Effector CD4-positive, alpha-beta T cell (primary cell): ENCODE measurements at regions not wholly inside any gene's neighbourhood (a gene's known extent, or its start where the extent isn't known, plus 50 kb on each side); places are given as distances from the start of the nearest gene placed in this dataset.

Experiments
- DNase-seq: peaks from one replicate; pipeline ENCODE4 v3.0.0-alpha.2; 2020

DNA sequence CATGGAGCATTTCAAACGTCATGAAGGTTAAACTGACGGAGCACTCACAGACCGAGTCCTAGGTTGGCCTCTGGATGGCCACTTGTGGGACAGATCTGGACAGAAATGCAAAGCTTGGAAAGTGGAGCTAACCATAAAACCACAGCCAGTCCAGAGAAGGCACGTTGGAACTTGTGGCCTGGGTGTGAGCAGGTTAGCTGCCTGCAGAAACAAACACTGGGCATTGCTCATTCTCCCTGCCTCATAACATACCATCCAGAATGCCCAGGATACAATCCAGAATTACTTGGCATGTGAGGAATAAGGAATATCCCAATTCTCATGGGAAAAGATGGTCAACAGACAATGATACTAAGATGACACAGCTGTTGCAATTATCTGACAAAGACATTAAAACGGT is 1005.0 kb downstream of the TBC1D22A start:
- no peak for DNase-seq

DNA sequence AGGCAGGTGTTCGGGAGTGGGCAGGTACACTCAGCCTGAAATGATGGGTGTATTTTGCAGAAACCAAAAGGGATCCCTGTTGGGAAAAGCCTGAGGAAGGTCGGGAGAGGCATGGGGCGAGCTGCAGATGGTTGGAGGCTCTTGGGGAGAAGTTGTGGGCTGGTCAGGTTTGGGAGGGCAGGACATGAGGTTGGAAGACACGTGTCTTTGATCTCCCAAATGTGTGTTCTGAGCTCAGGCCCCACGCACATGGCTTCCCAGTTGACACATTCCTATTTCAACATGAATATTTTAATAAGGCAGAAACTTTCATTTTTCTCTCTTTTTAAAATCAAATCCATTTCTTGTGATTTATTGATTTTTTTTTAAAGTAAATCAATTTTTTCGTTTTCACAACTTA is 1003.3 kb downstream of the TBC1D22A start:
- DNase-seq = no peak

DNA sequence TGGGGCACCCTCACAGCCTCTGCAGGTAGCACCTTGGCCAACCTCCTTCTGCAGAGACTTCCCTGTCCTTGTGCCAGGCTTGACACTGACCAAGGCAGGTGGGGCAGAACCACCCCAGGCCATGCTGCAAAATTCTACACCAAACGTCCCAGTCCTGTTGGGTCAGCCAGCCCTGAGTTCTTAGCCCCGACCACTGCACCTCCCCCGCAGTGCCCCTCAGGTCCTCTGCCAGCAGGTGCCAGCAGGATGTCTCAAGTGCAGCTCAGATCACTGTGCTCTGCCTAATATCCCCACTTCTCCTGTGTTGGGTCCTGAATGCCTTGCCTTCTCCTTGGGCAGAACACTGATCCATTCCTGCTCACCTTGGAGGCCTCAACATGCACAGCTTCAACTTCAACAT is 999.7 kb downstream of the TBC1D22A start:
- no peak for DNase-seq

DNA sequence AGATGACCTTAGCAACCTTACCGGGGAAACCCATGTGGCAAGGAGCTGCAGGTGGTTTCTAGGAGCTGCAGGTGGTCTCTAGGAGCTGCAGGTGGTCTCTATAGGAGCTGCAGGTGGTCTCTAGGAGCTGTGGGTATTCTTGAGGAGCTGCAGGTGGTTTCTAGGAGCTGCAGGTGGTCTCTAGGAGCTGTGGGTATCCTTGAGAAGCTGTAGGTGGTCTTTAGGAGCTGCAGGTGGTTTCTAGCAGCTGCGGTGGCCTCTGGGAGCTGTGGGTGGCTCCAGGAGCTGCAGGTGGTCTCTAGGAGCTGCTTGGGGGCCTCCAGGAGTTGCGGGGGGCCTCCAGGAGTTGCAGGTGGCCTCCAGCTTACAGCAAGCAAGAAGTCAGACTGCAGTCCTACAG is 997.5 kb downstream of the TBC1D22A start:
- DNase-seq = no peak

DNA sequence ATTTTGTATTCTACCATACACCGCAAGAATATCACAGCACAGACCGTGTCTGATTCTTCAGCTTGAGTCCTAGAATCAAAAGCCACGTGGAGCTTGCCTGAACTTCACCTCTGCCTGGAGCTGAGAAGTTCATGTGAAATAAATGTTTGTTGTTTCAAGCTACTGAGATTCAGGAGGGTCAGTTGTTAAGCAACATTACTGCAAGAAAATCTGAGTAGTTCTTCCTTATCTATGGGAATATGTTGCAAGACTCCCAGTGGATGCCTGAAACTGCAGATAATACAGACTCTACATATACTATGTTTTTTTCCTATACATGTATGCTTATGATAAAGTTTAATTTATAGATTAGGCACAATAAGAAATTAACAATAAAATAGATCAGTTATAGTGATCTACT is 995.3 kb downstream of the TBC1D22A start:
- no peak for DNase-seq

DNA sequence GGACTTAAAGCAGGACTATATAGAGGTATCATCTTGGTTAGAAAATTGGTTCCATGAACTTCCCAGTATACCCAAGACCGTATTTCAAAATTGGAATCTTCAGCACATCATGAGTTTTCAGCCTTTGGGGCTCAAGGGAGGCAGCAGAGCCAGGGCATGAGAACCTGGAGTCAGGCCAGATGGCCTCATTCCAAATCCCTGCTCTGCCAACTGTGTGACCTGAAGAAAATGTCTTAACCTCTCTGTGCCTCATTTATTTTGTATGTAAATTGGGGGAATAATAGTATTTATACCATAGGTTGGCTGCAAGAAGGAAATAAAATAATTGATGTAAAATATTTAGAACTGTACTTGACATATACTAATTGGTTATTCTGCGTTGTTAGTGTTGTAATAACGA is 987.6 kb downstream of the TBC1D22A start:
- no peak for DNase-seq

DNA sequence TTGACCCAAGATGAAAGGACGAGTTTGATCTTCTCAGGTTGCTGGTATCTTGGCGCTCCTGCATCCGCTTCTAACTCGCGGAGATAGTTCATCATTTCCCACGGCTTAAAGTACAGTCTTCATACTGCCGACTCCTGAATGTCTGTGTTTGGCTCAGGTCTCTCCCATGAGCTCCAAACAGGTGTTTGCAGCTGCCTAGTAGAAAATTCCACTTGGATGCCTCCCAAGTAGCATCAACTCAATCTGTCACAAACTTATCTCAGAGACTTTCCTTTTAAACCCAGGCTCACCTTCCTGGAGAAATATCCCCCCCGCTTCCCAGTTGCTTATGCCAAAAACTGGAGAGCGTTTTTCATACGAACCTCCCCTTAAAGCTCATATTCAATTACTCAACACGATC is 986.5 kb downstream of the TBC1D22A start:
- no peak for DNase-seq

DNA sequence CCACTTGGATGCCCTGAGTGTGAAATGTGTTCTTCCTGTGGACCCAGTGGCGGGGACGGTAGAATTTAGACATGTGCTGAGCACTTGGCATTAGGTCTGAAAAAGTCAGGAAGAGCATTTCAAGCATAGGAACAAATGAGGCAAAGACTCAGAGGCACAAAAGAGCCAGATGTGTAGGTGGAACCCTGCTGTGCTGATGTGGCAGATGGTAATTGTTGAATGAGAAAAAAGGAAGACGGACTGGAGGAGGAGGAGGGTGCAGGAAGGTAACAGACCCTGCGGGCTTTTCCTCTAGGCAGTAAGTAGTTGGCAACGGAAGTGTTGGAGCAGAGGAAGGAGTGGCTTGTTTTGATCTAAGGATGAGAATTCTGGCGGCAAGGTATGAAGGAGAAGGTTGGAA is 985.8 kb downstream of the TBC1D22A start:
- no peak for DNase-seq

DNA sequence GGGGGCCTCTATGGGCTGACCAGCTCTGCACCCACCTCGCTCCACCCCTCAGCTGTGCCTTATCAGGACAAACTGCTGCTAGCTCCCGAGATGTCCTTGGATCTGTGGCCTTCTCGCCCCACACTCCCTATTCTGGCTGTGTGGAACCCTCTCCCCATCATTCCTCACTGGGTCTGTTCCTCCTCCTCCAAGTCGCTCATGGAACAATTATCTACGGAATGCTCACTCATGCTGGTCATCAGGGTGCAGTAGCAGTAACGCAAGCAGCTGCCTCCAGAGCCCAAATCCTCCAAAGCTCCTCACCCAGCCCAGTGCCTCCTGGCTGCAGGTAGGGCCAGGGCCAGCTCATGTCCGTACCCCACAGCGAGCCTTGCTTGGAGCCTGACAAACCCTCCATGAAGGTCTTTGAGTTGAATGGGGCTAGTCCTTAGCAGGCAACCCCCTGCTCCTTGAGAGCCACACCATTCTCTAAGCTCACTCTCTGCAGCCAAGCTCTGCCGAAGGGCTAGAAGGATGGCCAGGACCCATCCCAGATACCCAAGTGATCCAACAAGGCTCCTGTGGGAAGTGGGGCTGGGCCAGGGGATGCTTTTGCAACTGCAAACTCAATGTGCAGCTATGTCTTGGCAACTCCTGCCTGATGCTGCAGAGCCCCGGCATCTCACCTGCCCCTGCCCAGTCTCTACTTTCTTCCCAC is 977.8 kb downstream of the TBC1D22A start:
- DNase-seq = no peak

DNA sequence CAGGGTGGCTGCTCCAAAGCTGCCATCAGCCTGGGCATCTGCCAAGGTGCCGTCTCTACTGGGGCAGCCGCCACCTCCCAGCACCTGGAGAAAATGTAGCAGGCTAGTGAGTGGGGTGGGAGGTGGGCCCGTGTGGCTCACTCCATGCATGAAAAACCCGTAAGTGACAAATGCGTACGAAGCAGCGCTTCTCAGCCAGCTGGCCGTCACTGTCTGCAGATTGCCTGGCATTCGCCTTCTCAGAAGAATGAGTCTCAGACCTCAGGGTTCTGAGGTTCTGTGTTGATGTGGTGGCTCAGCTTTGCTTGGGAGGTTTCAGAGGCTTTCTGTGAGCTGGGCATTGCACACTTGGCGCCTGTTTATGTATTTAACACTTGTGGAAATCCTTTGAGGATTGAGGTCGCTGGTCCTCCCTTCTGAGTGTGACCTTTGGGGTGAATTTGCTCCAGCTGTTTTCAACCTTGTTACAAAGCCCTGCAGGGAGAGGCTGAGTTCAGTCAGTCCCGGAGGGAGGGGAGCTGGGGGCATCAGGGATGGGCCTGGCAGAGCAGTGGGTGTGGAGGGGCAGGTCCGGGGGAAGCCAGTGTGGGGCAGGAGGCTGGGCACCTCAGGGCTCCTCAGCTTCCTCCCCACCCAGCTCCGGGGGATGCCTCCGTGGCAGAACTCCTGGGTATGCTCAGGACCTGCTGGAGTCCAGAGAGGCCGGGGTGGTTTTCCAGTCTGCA is 977.0 kb downstream of the TBC1D22A start:
- DNase-seq = no peak

DNA sequence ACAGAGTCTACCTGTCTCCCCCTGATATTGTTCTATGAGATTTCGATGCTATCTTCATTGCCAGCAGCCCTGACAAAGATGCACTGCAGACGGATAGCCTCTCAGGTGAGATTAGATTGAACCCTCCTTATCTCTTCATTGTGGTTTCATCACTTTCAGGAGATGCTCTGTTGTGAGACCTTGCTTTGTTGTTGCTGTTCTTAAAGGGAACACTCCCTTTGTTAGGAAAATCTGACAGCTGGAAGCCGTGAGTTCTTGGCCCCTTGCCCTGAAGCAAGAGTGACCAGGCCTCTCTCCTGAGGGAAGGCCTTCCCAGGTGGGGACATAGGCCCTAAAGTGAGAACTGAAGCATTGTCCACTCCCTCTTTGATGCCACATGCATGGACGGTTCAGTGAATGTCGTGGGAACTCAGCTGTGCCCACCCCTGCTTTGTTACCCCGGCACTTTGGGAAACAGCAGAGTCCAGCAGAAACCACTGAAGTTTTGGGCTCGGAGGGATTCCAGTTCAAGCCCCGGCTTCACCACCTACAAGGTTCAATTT is 976.1 kb downstream of the TBC1D22A start:
- DNase-seq = no peak

DNA sequence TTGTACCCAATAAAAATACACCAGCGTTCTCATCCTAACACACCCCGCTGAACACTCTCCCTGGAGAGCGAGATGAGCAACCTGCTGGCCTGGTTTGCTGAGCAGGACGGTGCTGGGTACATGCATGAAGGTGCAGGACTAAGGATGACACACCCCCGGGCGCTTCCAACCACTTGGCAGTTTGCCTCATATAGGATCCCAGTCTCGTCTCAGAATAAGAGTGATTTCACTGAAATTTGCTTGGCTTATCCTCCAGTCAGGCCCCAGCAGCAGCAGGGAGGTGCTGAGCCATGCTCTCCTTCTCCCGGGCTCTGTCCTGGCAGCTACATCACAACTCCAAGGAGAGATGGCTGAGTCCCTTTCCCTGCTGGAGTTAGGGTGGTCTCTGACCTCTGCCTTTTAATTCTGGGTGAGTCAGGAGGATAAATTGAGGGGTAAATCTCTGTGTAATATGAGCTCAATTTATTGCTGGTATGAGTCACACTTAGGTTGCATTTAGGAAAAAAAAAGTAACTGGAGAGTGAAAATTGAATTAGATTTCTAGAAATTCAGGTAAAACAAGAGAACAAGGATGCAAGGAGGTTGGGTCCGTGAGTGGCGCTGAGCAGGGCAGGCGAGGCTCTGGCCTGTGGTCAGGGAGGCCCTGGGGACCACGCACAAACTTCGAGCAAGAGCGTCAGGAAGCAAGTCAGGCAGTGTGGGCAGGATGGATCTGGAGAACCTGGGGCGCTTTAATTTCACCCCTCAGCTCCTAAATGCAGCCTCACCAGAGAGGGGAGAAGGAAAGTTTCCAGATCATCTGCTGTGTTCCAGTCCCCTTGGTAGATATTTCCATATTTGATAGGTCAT is 974.0 kb downstream of the TBC1D22A start:
- DNase-seq = no peak

DNA sequence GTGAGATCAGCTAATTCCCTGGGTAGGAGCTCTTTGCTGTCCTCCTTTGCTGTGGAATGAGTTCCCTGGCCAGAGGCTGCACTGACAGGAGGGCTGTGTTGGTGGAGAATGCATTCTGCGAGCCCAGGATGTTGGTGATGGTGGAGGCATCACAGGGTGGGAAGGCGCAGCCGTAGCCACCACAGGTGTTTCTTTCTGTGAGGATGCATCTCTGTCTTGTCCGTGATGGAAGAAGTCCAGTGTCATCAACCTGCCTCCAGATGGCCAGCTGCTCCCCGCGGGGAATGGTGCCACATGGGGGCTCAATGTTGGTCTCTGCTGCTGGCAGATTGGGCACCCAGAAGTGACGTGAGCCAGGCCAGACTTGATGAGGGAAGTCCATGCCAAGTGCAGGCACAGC is 972.1 kb downstream of the TBC1D22A start:
- DNase-seq = no peak

DNA sequence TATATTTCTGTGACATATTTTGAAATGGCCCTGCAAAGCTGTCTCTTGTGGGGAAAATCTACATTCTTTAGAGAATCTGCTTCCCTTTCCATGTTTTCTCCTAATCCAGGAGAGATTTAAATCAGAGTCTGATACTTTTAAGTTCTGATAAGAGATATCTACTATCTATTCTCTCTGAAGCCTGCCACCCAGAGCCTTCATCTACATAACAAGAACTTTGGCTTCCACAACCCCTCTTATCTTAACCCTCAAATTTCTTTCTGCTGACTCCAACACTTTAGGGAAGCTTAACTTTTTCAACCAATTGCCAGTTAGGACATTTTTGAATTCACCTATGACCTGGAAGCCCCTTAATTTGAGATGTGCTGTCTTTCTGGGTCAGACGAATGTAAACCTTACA is 965.2 kb downstream of the TBC1D22A start:
- DNase-seq = no peak

DNA sequence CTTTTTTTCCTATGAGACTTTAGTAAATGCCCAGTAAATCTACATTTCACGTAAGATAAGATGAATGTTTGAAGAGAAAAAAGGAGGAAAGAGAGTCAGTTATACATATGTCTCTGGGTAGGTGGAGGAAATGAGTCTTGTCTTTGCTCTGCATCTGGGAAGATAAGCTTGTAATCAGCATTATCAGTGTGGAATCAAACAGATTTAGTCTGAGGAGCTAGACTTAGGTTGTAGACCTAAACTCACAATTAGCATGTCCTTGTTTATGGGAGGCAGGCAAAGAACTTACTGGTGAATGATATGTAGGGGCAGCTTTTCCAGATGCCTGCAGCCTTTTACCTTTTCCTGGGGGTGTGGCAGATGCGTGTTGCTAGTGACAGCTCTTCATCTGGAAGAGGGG is 962.3 kb downstream of the TBC1D22A start:
- no peak for DNase-seq

DNA sequence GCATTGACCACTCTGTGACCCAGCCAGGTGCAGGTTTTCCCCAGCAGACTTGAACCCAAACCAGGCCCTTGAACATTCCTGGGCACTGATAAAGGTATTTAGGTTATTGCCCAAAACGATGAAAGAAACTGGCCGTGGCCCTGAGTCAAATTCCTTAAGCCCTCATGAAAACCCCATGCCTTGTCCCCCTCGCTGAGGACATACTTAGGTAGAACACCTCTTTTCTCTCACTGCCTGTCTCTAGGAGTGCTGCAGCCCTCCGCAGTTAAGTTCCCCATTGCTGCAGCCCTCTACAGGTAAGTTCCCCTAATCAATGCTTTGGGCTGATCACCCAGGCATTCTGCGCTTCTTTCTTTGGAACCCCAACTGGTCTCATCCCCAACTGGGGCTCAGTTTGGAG is 961.6 kb downstream of the TBC1D22A start:
- no peak for DNase-seq

DNA sequence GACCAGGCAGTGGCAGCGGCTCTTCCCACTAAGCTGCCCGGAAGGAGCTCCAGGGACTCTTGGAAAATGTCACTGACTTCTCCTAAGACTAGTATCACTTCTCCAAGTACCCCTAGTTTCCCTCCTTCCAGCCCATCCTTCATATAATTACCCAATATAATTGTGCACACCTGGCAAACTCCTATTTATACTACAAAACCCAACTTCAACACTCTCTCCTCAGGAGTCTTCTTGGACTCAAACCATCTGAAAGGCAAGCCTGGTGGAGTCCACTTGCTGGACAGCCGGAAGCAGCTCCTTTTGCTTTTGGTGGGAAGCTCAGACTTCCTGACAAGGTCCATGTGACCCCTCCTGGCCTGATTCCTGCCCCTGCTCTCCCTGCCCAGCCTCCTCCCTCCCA is 955.9 kb downstream of the TBC1D22A start:
- no peak for DNase-seq

DNA sequence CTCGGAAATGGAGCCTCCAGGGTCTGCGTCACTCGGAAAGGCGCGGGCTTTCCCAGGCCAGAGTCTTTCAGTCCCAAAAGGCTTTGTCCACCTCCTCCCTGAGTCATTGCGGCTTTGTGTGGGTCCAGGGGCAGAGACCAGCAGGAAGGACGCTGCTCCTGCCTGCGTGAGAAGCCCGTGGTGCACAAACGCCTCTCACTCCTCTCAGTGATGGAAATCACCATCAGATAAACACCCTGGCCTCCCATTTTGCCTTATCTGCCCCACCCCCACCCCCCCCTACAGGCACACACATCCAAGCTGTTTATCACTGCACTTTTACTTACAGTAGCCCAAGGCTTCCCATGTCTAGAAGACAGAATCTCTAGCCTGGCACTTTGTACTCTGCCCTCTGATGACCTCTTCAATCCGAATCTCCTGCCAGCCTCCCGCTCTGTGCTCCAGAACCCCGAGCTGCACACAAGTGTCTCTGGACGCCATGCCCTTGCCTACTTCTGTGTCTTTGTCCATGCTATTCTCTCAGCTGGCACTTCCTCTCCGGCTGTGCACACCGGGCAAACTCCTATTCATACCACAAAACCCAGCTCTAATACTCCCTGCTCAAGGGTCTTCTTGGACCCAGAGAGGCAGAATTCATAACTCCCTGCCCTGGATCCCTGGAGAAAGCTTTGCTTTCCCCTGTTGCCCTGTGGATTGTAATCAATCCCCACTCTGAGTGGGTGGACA is 954.6 kb downstream of the TBC1D22A start:
- no peak for DNase-seq

DNA sequence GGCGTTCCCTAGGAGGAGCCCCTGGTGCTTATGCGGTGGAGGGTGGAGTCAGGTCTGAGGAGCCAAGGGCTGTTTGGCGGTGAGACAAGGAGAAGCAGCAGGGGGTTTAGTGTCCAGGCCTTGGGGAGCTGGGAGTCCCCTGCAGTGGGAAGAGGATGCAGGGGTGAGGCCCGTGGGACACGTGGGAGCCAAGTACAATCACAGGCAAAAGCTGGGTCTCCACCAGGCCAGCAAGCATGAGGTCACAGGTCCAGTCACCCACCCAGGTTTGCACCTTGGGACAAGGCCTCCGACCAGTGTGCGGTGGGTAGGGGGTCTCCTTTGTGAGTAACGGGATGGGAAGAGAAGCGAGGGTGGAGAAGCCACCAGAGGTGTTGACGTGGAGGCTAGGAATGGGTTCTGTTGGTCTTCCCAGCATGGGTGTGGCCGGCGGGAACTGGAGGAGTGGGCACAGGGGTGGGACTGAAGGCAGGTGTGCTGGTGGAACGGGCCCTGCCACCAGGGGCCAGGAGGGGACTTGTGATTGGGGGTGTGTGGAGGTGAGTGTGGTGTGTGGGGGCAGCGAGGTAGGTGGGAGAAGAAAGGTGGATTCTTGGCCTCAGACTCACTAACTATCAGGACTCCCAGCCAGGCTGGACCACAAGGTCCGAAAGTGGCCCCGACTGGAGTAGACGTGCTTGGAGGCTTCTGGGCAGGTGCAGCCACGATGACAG is 953.6 kb downstream of the TBC1D22A start:
- no peak for DNase-seq

DNA sequence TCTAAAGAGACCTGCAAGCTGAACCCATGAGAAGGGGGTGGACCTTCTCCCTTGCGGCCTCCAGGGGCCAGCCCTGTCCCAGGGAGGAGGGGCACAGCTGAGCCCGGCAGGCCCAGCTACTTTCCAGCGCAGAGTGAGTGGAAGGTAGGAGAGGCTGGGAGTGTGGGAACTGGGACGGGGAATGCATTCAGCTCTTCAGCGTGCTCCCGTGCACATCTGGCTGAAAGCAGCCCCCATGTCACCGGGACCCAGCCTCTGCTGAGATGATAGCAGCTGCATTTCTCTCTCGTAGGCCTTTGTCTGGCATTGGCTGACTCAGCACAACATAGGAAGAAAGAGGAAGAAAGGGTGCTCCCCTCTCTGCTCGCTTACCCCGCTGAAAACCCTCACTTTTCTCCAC is 951.5 kb downstream of the TBC1D22A start:
- no peak for DNase-seq

DNA sequence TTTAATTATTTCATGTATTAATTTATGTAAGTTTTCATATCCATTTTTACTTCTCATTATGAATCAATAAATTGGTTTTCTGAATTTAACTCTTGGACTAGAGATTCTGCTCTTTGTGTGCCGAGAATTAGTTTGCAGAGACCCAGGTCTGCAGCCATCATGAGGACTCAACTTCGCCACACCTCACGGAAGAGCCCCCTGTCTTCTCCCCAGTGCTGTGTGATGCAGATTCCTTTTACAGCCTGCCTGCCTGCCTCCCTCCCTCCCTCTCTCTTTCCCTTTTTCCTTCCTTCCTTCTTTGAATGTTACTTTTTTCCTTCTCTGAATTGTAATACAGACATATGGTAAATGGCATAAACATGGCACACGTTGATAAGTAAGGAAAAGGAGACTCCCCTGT is 947.7 kb downstream of the TBC1D22A start:
- no peak for DNase-seq

DNA sequence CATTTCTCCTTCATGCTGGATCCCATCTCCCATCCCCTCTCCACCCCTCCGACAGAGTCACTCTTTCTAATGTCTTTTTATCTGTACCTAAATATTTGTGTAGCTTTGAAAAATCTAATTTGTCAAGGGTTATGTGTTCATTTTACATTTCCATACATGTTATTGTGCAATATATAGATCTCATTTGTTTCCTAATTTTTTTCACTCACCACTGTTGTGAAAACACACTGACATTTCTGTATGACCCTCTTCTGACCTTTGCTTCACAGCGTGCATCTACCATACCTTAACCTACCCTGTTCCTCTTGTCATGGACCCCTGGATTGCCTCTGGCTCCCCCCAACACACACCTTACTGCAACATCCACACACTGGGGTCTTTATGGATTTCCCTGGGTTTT is 942.9 kb downstream of the TBC1D22A start:
- no peak for DNase-seq
